Activated T-cell treated with anti-CD3 and anti-CD28 coated beads, Interleukin-2, amount 50 U/mL, for 4 hours (primary cell): ENCODE measurements at regions not wholly inside any gene's neighbourhood (a gene's known extent, or its start where the extent isn't known, plus 50 kb on each side); places are given as distances from the start of the nearest gene placed in this dataset.
"Not testable (repeated sequence)": the region's sequence is repeated elsewhere in the genome, so short reads cannot be mapped to it uniquely, and the experiment has no call there.

Experiments
- ATAC-seq, 2 donors: fragments of 200-7000 bp; cut with Tn5 transposase; one replicate each; pipeline ENCODE4 v1.10.0; 2021
- DNase-seq: peaks from one replicate; pipeline ENCODE4 v3.0.0-alpha.2; 2020
- H3K27me3 Mint-ChIP-seq: one replicate; pipeline ENCODE4 v1.8.0; 2021; ENCODE audit warnings: low read depth, mixed read lengths
- H3K36me3 Mint-ChIP-seq: one replicate; pipeline ENCODE4 v1.8.0; 2022; ENCODE audit warnings: mixed read lengths; ENCODE audit not compliant: insufficient read depth
- H3K4me1 Mint-ChIP-seq: one replicate; pipeline ENCODE4 v1.8.0; 2021; ENCODE audit warnings: low read depth, mixed read lengths
- H3K4me3 Mint-ChIP-seq: one replicate; pipeline ENCODE4 v1.8.0; 2021; ENCODE audit warnings: mild to moderate bottlenecking, moderate library complexity, mixed read lengths
- H3K9me3 Mint-ChIP-seq: one replicate; pipeline ENCODE4 v1.8.0; 2021; ENCODE audit warnings: mixed read lengths

DNA sequence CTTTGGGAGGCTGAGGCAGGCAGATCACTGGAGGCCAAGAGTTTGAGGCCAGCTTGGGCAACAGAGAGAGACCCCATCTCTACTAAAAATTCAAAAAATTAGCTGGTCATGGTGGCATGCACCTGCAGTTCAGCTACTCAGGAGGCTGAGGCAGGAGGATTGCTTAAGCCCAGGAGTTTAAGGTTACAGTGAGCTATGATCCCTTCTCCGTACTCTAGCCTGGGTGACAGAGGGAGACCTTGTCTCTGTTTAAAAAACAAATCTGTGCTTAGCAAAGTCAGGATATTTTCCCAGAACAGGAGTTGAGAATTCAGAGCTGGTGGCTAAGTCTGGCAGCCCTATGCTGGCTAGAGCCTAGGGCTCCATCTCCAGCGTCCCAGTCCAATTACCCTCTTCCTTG is 142.9 kb upstream of the PZP start:
- Mint-ChIP-seq H3K36me3 (no peaks in the 10 kb centered on the region), H3K4me1 (peaks cover 9% of the 10 kb centered on the region), H3K4me3 (no peak overlapping the region), H3K9me3 (peaks cover 9% of the 10 kb centered on the region), H3K27me3 (no peaks in the 10 kb centered on the region)
- ATAC-seq (no peak), DNase-seq (no peak)

DNA sequence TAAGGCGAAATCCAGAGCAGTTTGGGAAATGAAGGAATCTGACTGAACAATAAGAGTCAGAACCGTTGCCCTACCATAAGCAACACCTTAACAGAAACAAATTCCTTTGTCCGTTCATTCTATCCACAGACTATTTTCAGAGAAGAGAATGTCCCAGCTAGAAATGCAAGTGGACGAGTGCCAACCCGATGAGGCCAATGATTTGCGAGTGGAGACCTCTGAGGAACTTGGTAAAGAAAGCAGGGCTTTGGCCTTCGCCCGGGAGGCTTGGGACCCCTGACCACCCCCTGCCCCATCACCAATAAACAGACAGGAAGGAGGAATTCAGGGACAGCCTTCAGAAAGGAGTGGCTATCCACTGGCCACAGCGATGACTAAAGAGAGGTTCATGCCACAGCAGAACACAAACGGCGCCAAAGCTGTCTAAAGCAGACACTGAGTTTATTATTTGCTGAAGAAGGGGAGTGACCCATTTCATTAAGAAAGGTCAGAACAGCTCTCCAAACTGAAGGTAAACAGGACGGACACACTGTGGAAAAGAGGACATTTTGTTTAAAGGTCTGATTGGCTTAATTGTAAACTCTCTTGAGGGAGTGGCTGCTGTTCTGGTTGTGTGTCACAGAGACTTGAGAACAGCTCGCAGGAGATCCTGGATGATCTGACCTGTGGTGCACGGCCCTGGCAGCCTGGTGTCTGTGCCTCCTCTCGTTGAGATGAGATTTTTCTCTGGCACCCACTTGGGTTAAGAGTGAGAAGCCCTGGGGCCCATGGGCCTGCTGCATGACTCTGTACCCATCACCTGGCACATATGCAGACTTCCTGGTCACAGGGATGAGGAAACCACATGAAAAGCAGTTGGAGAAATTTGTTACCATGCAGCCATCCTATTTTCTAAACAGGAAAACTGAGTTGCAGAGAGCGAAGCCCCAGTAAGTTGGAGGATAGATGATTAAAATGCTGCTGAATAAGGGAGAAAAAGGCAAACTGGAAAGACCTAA is 142.0 kb upstream of the PZP start:
- H3K27me3 Mint-ChIP-seq, result no peaks in the 10 kb centered on the region
- H3K4me1 Mint-ChIP-seq, result peaks cover 14% of the 10 kb centered on the region

DNA sequence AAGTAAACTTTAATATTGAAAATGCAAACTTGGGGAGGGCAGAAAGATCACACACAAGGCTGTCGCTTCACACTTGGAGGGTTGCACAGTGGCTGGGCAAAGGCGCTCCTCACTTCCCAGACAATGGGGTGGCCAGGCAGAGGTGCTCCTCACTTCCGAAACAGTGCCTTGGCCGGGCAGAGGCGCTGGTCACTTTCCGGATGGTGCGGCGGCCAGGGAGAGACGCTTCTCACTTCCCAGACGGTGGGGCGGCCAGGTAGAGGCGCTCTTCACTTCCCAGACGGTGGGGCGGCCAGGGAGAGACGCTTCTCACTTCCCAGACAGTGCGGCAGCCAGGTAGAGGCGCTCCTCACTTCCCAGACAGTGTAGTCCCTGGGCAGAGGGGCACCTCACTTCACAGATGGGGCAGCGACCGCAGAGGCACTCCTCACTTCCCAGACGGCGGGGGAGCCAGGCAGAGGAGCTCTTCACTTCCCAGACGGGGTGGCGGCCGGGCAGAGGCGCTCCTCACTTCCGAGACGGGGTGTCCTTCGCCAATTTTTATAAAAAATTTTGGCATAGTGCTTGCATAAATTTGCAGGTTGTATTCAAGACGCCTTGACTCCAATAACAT is 140.8 kb upstream of the PZP start:
- Mint-ChIP-seq H3K27me3 (no peaks in the 10 kb centered on the region), H3K9me3 (peaks cover under 1% of the 10 kb centered on the region), H3K36me3 (no peaks in the 10 kb centered on the region), H3K4me1 (peaks cover 17% of the 10 kb centered on the region), H3K4me3 (no peak overlapping the region)
- ATAC-seq, result no peak
- no peak for DNase-seq

More for the DNA sequence above, 142.0 kb upstream of the PZP start:
- no peak overlapping the region for H3K4me3 Mint-ChIP-seq
- DNase-seq (no peak), ATAC-seq (no peak)
- peaks cover 8% of the 10 kb centered on the region for H3K9me3 Mint-ChIP-seq
- no peaks in the 10 kb centered on the region for H3K36me3 Mint-ChIP-seq

DNA sequence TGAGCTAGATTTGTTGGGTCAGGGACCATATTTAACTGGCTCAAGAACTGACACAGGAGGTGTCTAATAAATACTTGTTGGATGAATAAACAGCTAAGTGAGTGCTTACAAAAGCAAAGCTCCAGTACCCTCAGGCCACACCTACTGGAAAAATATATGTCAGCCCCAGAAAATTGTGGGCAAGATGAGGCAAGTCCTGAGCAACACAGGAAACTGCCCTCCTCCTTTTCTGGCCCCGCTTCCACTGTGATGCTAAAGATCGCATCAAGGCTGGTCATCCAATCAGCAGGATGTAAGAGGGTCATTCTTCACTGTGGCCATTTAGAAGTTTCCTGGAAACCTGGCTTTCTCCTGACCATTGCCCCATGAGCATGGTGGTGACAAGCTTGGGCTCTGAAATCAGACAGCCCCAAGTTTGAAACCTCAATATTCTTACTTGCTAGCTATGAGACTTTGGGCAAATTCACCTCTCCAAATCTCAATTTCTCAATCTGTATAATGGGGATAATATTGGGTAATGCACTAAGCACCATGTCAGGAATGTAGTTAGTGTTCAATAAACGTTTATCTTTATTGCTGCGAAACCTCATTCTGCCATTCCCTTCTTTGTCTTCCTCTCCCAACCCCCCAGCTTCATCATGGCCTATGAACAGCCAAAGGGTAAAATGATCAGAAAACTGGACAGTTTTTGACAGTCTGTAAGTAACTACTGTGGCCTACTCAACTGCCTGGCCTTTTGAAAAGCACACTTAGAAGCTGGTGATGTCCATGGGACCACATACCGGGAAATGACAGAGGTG is 139.3 kb upstream of the PZP start:
- H3K9me3 Mint-ChIP-seq, result no peaks in the 10 kb centered on the region
- H3K36me3 Mint-ChIP-seq, result no peaks in the 10 kb centered on the region
- peaks cover 18% of the 10 kb centered on the region for H3K4me1 Mint-ChIP-seq
- ATAC-seq, result no peak
- H3K4me3 Mint-ChIP-seq, result no peak overlapping the region
- DNase-seq, result no peak
- no peaks in the 10 kb centered on the region for H3K27me3 Mint-ChIP-seq

DNA sequence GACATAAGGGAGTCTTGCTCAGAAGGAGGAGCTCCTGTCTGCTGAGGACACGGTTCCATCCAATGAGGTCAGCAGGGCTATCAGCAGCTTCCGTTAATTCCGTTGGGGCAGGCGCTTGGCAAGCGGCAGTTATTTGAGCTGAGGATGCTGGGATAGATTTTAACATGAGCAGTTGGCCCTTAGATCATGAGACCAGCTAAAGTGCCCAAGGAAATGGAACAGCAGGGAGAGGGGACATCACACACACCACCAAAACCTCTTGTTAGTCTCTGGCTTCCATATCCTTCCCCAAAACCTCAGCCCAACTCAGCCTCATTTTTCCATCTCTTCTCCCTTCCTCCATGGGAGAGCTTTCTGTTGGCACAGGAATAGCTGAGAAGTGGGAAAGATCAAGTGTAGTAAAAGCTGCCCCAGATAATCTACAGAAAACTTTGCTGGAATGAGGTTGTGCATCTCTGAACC is 138.7 kb upstream of the PZP start:
- no peak overlapping the region for H3K4me3 Mint-ChIP-seq

DNA sequence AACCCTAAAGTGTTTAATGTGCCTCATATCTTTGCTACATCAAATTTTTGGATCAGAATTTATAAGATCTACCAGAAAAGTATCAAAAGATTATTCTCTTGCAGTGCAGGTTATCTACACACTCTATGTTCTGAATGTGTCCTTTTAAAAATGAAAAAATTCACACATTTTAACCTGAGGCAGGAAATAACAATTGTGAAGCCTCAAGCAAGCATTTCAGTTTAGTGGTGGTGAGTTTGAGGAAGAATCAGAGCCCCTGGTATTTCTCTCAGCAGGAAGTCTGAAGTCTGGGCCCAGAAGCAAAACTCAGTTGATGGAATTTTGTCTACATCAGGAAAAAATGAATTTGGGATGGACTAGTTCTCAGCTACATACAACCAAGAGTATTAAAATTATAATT is 137.0 kb upstream of the PZP start:
- Mint-ChIP-seq H3K36me3 (no peaks in the 10 kb centered on the region), H3K4me1 (peaks cover 27% of the 10 kb centered on the region), H3K4me3 (no peak overlapping the region), H3K9me3 (no peaks in the 10 kb centered on the region), H3K27me3 (no peaks in the 10 kb centered on the region)
- DNase-seq (no peak), ATAC-seq (no peak)

More for the DNA sequence above, 138.7 kb upstream of the PZP start:
- Mint-ChIP-seq H3K27me3 (no peaks in the 10 kb centered on the region), H3K9me3 (no peaks in the 10 kb centered on the region), H3K4me1 (peaks cover 24% of the 10 kb centered on the region), H3K36me3 (no peaks in the 10 kb centered on the region)
- ATAC-seq, result no peak
- no peak for DNase-seq

DNA sequence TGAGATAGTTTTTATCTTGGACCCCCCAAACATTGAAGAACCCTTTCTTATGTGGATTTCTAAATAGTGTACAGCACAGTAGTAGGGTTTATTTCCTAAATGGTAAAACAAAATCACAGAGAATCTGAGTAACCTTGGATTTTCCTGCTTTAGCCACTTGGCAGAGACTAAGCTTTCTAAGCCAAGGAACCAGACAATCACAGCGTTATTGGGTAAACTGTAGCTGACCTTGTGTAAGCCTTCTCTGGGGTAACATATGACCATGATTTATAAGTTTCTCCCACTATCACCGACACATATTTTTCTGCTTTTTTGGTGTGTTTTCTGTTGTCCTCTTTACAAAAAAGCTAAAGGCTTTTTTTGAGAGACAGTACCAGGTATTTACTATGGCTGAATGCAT is 136.3 kb upstream of the PZP start:
- H3K9me3 Mint-ChIP-seq, result no peaks in the 10 kb centered on the region
- H3K4me1 Mint-ChIP-seq, result peaks cover 25% of the 10 kb centered on the region
- H3K36me3 Mint-ChIP-seq, result no peaks in the 10 kb centered on the region
- DNase-seq, result no peak
- no peak overlapping the region for H3K4me3 Mint-ChIP-seq
- ATAC-seq, result no peak
- no peaks in the 10 kb centered on the region for H3K27me3 Mint-ChIP-seq

DNA sequence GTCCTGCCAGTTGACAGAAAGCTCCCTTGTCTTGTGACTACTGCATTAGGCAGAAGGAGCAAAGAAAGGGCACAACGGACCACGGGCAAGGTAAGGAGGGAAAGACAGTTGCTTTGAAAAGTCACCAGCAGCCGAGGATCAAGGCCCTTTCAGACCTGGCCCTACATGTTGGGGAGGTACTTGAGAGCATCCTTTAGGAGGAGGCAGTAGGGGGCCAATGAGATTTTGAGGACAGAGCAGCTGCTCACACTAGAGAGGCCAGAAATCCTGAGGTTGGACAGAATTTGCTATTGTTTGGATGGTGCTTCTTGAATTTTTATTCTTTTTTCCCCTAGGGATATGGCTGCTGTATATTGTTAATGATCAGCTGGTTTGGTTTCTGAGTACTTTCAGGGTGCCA is 135.5 kb upstream of the PZP start:
- no peak for ATAC-seq
- Mint-ChIP-seq H3K36me3 (no peaks in the 10 kb centered on the region), H3K27me3 (no peaks in the 10 kb centered on the region), H3K4me3 (no peak overlapping the region), H3K4me1 (peaks cover 25% of the 10 kb centered on the region), H3K9me3 (no peaks in the 10 kb centered on the region)
- no peak for DNase-seq

DNA sequence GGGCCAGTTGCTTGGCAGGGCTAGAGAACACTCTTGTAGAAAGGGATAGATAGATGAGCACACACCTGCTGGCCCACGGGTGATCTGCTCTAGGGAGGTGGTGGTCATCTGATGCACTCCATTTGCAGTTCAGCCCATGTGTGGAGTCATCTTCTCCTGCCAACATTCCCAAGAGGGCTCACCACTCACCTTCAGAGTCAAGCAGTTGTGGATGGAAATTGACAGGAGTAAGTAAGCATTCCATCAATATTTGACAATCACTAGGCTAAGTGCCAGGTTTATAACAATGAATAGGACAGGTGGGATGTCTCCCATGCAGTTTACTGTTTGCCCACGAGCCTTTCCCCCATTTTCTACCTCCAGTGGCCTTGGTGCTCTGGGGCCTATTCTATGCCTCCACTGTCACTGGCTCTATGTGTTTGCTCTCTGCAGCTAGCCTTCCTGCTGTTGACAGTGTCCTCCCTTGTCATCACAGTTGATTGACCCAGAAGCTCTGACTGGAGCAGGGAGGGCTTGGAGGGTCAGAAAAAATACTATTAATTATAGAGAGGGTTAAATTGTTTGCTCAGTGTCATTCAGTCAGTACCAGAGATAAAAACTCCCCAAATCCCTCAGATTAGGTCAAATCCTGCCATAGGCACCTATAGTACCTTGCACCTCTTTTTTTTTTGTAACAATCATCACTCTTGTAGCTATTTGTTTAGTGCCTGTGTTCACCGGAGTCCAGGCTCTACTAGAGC is 134.6 kb upstream of the PZP start:
- no peak overlapping the region for H3K4me3 Mint-ChIP-seq
- H3K4me1 Mint-ChIP-seq, result peaks cover 25% of the 10 kb centered on the region

DNA sequence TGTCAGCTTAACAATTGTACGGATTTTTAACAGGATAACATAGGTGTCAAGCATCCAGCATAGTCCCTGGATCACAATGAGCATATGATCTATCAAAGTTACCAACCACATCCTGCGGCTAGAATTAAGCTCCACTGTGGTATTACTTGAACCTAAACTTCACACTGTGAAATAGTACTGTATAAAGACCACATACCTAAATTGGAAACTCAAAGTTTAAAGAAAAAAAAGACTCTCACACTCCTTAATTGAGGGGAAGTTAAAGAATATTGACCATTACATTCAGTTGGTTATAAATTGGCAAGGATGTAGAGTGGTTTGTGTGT is 133.0 kb upstream of the PZP start:
- H3K4me1 Mint-ChIP-seq, result peaks cover 25% of the 10 kb centered on the region
- no peak overlapping the region for H3K4me3 Mint-ChIP-seq
- peaks cover 7% of the 10 kb centered on the region for H3K9me3 Mint-ChIP-seq
- peaks cover 2% of the 10 kb centered on the region for H3K36me3 Mint-ChIP-seq
- peak in 1 of 2 donors; percentile 23 for ATAC-seq
- H3K27me3 Mint-ChIP-seq, result no peaks in the 10 kb centered on the region
- DNase-seq, result no peak

More for the DNA sequence above, 134.6 kb upstream of the PZP start:
- Mint-ChIP-seq H3K36me3 (no peaks in the 10 kb centered on the region), H3K9me3 (no peaks in the 10 kb centered on the region), H3K27me3 (no peaks in the 10 kb centered on the region)
- ATAC-seq (no peak), DNase-seq (no peak)

DNA sequence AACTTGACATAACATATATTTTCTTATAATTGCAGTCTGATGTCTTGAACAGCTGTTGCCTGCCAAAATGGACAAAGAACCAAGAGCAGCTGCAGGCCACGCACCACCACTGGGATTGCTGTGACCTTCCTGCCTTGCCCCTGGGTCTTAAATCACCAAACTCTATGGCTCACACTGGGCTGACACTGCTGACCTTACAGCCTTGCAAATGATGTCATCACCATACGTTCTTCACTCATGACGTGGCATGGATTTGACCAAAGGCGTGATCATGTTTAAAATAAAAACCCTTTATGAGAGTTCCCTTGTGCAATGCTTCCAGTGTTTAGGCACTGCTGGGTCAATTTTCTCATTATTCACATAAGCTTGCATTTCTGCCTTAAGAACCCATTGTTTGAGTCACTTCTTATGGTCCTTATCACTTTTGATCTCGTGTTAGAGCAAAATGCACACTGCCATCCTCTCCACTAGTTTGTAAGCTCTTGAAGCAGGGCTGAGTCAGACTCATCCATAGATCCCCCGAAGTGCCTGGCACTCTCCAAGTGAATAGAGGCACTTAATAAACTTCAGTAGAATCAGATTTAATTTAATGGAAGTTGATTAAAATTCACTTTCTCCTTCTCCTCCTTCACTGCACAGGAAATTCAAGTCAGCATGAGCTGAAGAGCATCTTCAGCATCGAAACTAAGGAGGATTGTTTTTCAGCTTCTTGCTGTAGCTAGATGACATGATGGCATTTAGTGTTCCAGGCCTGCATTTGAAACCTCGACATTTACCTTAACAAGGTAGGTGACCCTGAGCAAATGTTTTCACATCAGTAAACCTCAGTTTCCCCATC is 132.4 kb upstream of the PZP start:
- Mint-ChIP-seq H3K4me1 (peaks cover 22% of the 10 kb centered on the region), H3K27me3 (no peaks in the 10 kb centered on the region), H3K36me3 (peaks cover 2% of the 10 kb centered on the region), H3K4me3 (no peak overlapping the region), H3K9me3 (peaks cover 9% of the 10 kb centered on the region)
- ATAC-seq (peak in 1 of 2 donors; percentile 65), DNase-seq (no peak)

DNA sequence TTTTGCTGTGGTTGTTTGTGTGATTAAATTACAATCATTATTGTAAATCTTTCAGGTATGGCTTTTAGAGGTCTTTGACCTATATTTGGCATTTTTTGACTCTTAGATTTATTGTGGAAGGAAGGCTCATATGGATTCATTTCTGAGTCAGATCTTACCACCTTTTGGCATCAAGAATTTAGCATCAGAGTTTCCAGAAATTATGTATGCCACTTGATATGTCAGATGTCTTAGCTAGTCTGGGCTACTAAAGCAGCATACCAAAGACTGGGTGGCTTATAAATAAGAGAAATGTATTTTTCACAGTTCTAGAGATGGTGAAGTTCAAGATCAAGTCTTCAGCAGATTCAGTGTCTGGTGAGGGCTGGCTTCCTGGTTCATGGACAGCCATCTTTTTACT is 129.5 kb upstream of the PZP start:
- Mint-ChIP-seq H3K9me3 (peaks cover 9% of the 10 kb centered on the region), H3K27me3 (no peaks in the 10 kb centered on the region), H3K36me3 (peaks cover 2% of the 10 kb centered on the region), H3K4me3 (no peak overlapping the region), H3K4me1 (peaks cover 17% of the 10 kb centered on the region)
- DNase-seq (no peak), ATAC-seq (no peak)

DNA sequence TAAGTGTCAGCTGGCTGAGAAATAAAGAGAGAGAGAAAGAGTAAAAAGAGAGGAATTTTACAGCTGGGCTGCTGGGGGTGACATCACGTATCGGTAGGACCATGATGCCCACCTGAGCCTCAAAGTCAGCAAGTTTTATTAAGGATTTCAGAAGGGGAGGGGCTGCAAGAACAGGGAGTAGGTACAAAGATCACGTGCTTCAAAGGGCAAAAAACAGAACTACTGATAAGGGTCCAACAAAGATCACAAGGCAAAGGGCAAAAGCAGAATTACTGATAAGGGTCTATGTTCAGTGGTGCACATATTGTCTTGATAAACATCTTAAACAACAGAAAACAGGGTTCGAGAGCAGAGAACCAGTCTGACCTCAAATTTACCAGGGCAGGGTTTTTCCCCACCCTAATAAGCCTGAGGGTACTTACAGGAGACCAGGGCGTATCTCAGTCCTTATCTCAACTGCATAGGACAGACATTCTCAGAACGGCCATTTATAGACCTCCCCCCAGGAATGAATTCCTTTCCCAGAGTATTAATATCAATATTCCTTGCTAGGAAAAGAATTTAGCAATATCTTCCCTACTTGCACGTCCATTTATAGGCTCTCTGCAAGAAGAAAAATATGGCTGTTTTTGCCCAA is 128.3 kb upstream of the PZP start:
- ATAC-seq, H3K4me1 Mint-ChIP-seq, H3K4me3 Mint-ChIP-seq, DNase-seq, H3K9me3 Mint-ChIP-seq, H3K36me3 Mint-ChIP-seq, H3K27me3 Mint-ChIP-seq: not testable (repeated sequence)
